Mesendoderm (in vitro differentiated cells): ENCODE measurements at regions not wholly inside any gene's neighbourhood (a gene's known extent, or its start where the extent isn't known, plus 50 kb on each side); places are given as distances from the start of the nearest gene placed in this dataset.
"Not testable (repeated sequence)": the region's sequence is repeated elsewhere in the genome, so short reads cannot be mapped to it uniquely, and the experiment has no call there.

Experiments used
- DNase-seq: peaks from one replicate; pipeline ENCODE4 v3.0.0; 2013
- H2AK5ac ChIP-seq: 2 replicates; pipeline ENCODE4 v1.6.1; 2013; ENCODE audit warnings: low read length, inconsistent platforms
- H2BK120ac ChIP-seq: 2 replicates; pipeline ENCODE4 v1.6.1; 2013; ENCODE audit warnings: low read depth, mild to moderate bottlenecking, low read length, moderate library complexity, mixed read lengths
- H2BK15ac ChIP-seq: replicated peaks from 2 replicates; pipeline ENCODE4 v1.6.1; 2013; ENCODE audit warnings: low read depth, mild to moderate bottlenecking, moderate library complexity
- H2BK5ac ChIP-seq: 2 replicates; pipeline ENCODE4 v1.6.1; 2013; ENCODE audit warnings: low read length, inconsistent platforms
- H3K18ac ChIP-seq: 2 replicates; pipeline ENCODE4 v1.6.1; 2013; ENCODE audit warnings: mild to moderate bottlenecking, low read length, mixed read lengths
- H3K23ac ChIP-seq: one replicate; pipeline ENCODE4 v1.6.1; 2013; ENCODE audit warnings: low read length
- H3K27ac ChIP-seq: 2 replicates; pipeline ENCODE4 v1.5.1; 2013; ENCODE audit warnings: low read depth, mild to moderate bottlenecking, inconsistent platforms, low read length, moderate library complexity
- H3K27me3 ChIP-seq: 2 replicates; pipeline ENCODE4 v1.6.1; 2013; ENCODE audit warnings: low read length, control low read depth, mild to moderate bottlenecking, inconsistent platforms; ENCODE audit not compliant: insufficient read depth, poor library complexity
- H3K36me3 ChIP-seq: 2 replicates; pipeline ENCODE4 v1.6.1; 2013; ENCODE audit warnings: low read length, inconsistent platforms; ENCODE audit not compliant: control insufficient read depth, insufficient read depth
- H3K4ac ChIP-seq: one replicate; pipeline ENCODE4 v1.6.1; 2013; ENCODE audit warnings: low read depth, mild to moderate bottlenecking, low read length, moderate library complexity
- H3K4me1 ChIP-seq: 2 replicates; pipeline ENCODE4 v1.6.1; 2013; ENCODE audit warnings: low read depth, low read length, inconsistent platforms; ENCODE audit not compliant: control insufficient read depth
- H3K4me2 ChIP-seq: 2 replicates; pipeline ENCODE4 v1.6.1; 2013; ENCODE audit warnings: low read length
- H3K4me3 ChIP-seq: 2 replicates; pipeline ENCODE4 v1.5.1; 2013; ENCODE audit warnings: mild to moderate bottlenecking, low read length
- H3K56ac ChIP-seq: one replicate; pipeline ENCODE4 v1.6.1; 2013; ENCODE audit warnings: low read length
- H3K79me1 ChIP-seq: 2 replicates; pipeline ENCODE4 v1.6.1; 2013; ENCODE audit warnings: low read length, inconsistent platforms
- H3K79me2 ChIP-seq: 2 replicates; pipeline ENCODE4 v1.6.1; 2013; ENCODE audit warnings: mild to moderate bottlenecking, low read length; ENCODE audit not compliant: control insufficient read depth, insufficient read depth
- H3K9ac ChIP-seq: 2 replicates; pipeline ENCODE4 v1.6.1; 2013; ENCODE audit warnings: low read length, inconsistent platforms
- H4K5ac ChIP-seq: one replicate; pipeline ENCODE4 v1.6.1; 2013; ENCODE audit warnings: low read length
- H4K8ac ChIP-seq: one replicate; pipeline ENCODE4 v1.6.1; 2013; ENCODE audit warnings: low read depth, mild to moderate bottlenecking, control low read depth, low read length, moderate library complexity
- WGBS: extraction: QIAGEN DNeasy Blood & Tissue Kit; methylation state at CpG from one replicate; pipeline ENCODE4 v1.1.7; 2013; ENCODE audit warnings: low lambda C conversion rate, missing lambda C conversion rate; ENCODE audit not compliant: insufficient coverage; ENCODE audit errors: extremely low coverage; 5-methylcytosine and 5-hydroxymethylcytosine counted together

- H4K8ac ChIP-seq: no peak overlapping the region
- no peak overlapping the region for H3K9ac ChIP-seq
- no peak overlapping the region for H4K5ac ChIP-seq
- H3K27me3 ChIP-seq: no peaks in the 10 kb centered on the region
- H2AK5ac ChIP-seq: no peak overlapping the region
- no peak overlapping the region for H3K4me2 ChIP-seq
- H2BK5ac ChIP-seq: no peak overlapping the region
- no peaks in the 10 kb centered on the region for H3K36me3 ChIP-seq
- H3K18ac ChIP-seq: no peak overlapping the region
- H3K56ac ChIP-seq: no peak overlapping the region
- no peak for DNase-seq
- no peak overlapping the region for H3K23ac ChIP-seq
- H2BK120ac ChIP-seq: no peak overlapping the region
- no peaks in the 10 kb centered on the region for H3K79me1 ChIP-seq
- no CpG with 5 or more reads among the region's 2 CpGs for WGBS
- no peaks in the 10 kb centered on the region for H3K4me1 ChIP-seq
- H2BK15ac ChIP-seq: no peak overlapping the region
- H3K27ac ChIP-seq: no peak overlapping the region
- no peak overlapping the region for H3K4me3 ChIP-seq
- H3K4ac ChIP-seq: no peak overlapping the region
- no peaks in the 10 kb centered on the region for H3K79me2 ChIP-seq
Measured at GRCh38 chr3:55267206-55267930, 219.7 kb downstream of the WNT5A start.

- DNase-seq: no peak
- no peaks in the 10 kb centered on the region for H3K4me1 ChIP-seq
- WGBS: no CpG with 5 or more reads among the region's 3 CpGs
Measured at GRCh38 chr3:55264919-55265318, 222.2 kb downstream of the WNT5A start.

GRCh38 chr3:55252921-55253320 lies 234.2 kb downstream of the WNT5A start:
- Histone ChIP-seq H3K27me3 (no peaks in the 10 kb centered on the region), H3K27ac (no peak overlapping the region), H3K4me1 (no peaks in the 10 kb centered on the region), H3K36me3 (no peaks in the 10 kb centered on the region), H3K4ac (no peak overlapping the region), H3K56ac (no peak overlapping the region), H3K79me2 (no peaks in the 10 kb centered on the region), H3K4me3 (no peak overlapping the region), H2BK5ac (no peak overlapping the region), H3K4me2 (no peak overlapping the region), H3K9ac (no peak overlapping the region), H4K8ac (no peak overlapping the region), H2BK120ac (no peak overlapping the region), H4K5ac (no peak overlapping the region), H3K79me1 (no peaks in the 10 kb centered on the region), H2AK5ac (no peak overlapping the region), H3K23ac (no peak overlapping the region), H3K18ac (no peak overlapping the region), H2BK15ac (no peak overlapping the region)
- no peak for DNase-seq

More at GRCh38 chr3:55264919-55265318, 222.2 kb downstream of the WNT5A start:
- H3K27ac ChIP-seq: no peak overlapping the region
- no peak overlapping the region for H2BK120ac ChIP-seq
- H2BK5ac ChIP-seq: no peak overlapping the region
- no peak overlapping the region for H3K23ac ChIP-seq
- no peaks in the 10 kb centered on the region for H3K36me3 ChIP-seq
- no peak overlapping the region for H4K8ac ChIP-seq
- H3K4me2 ChIP-seq: no peak overlapping the region
- H2BK15ac ChIP-seq: no peak overlapping the region
- no peaks in the 10 kb centered on the region for H3K79me1 ChIP-seq
- no peak overlapping the region for H3K9ac ChIP-seq
- H3K56ac ChIP-seq: no peak overlapping the region
- H4K5ac ChIP-seq: no peak overlapping the region
- no peak overlapping the region for H3K18ac ChIP-seq
- H3K4ac ChIP-seq: no peak overlapping the region
- no peaks in the 10 kb centered on the region for H3K27me3 ChIP-seq
- H3K79me2 ChIP-seq: no peaks in the 10 kb centered on the region
- no peak overlapping the region for H3K4me3 ChIP-seq
- H2AK5ac ChIP-seq: no peak overlapping the region

GRCh38 chr3:55249156-55249555 lies 237.9 kb downstream of the WNT5A start:
- H4K5ac ChIP-seq, H3K36me3 ChIP-seq, H2BK15ac ChIP-seq, H3K4me3 ChIP-seq, H3K56ac ChIP-seq, H3K9ac ChIP-seq, H3K18ac ChIP-seq, H3K4me2 ChIP-seq, H3K4me1 ChIP-seq, H2BK5ac ChIP-seq, H3K79me2 ChIP-seq, H4K8ac ChIP-seq, DNase-seq, H3K27me3 ChIP-seq, H3K79me1 ChIP-seq, H2AK5ac ChIP-seq, H3K27ac ChIP-seq, H2BK120ac ChIP-seq, H3K23ac ChIP-seq, H3K4ac ChIP-seq: not testable (repeated sequence)
- no CpG with 5 or more reads among the region's 6 CpGs for WGBS

DNA sequence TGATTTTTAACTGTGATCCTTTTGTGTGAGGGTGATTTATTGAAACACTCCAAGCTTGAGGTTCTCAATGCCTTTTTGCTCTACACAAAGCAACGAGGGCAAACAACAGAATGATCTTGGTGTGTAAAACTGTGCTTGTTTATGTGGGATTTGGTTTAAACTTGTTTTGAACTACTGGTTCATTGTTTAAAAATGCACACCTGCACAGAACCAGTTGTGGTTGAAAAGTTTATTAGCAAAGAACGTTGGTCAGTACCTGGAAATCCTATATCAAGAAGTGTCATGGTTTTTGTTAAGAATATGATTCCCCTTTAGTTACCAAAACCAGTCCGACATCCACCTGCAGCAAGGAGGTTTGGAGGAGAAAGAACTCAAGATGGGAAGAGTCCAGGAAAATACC lies 239.4 kb downstream of the WNT5A start:
- Histone ChIP-seq H2BK120ac (no peak overlapping the region), H3K36me3 (no peaks in the 10 kb centered on the region), H2BK5ac (no peak overlapping the region), H3K18ac (no peak overlapping the region), H3K56ac (no peak overlapping the region), H3K9ac (no peak overlapping the region), H4K5ac (no peak overlapping the region), H3K4ac (no peak overlapping the region), H4K8ac (no peak overlapping the region), H3K79me1 (no peaks in the 10 kb centered on the region), H3K23ac (no peak overlapping the region), H3K79me2 (no peaks in the 10 kb centered on the region), H3K4me3 (no peak overlapping the region), H3K27me3 (no peaks in the 10 kb centered on the region), H2AK5ac (no peak overlapping the region), H3K27ac (no peak overlapping the region), H3K4me2 (no peak overlapping the region), H2BK15ac (no peak overlapping the region), H3K4me1 (no peaks in the 10 kb centered on the region)
- no peak for DNase-seq
- no CpG with 5 or more reads among the region's 3 CpGs for WGBS

GRCh38 chr3:55246033-55246432 lies 241.1 kb downstream of the WNT5A start:
- H3K27ac ChIP-seq: no peak overlapping the region
- no CpG with 5 or more reads among the region's 5 CpGs for WGBS

More at GRCh38 chr3:55246033-55246432, 241.1 kb downstream of the WNT5A start:
- no peak overlapping the region for H2BK15ac ChIP-seq
- no peak overlapping the region for H3K18ac ChIP-seq
- no peaks in the 10 kb centered on the region for H3K79me2 ChIP-seq
- no peak overlapping the region for H4K5ac ChIP-seq
- H3K4ac ChIP-seq: no peak overlapping the region
- no peak for DNase-seq
- no peaks in the 10 kb centered on the region for H3K79me1 ChIP-seq
- H3K4me3 ChIP-seq: no peak overlapping the region
- H3K56ac ChIP-seq: no peak overlapping the region
- H3K27me3 ChIP-seq: no peaks in the 10 kb centered on the region
- H2AK5ac ChIP-seq: no peak overlapping the region
- H3K36me3 ChIP-seq: no peaks in the 10 kb centered on the region
- H2BK120ac ChIP-seq: no peak overlapping the region
- H3K4me2 ChIP-seq: no peak overlapping the region
- H3K4me1 ChIP-seq: no peaks in the 10 kb centered on the region
- no peak overlapping the region for H4K8ac ChIP-seq
- no peak overlapping the region for H3K9ac ChIP-seq
- no peak overlapping the region for H2BK5ac ChIP-seq
- H3K23ac ChIP-seq: no peak overlapping the region
